WERI-Rb-1 (cell line): ENCODE measurements at regions not wholly inside any gene's neighbourhood (a gene's known extent, or its start where the extent isn't known, plus 50 kb on each side); places are given as distances from the start of the nearest gene placed in this dataset.
"Not testable (repeated sequence)": the region's sequence is repeated elsewhere in the genome, so short reads cannot be mapped to it uniquely, and the experiment has no call there.

Experiments used
- DNase-seq: peaks from one replicate; pipeline ENCODE4 v3.0.0-alpha.2; 2020
- H3K27ac ChIP-seq: fragments of 250-450 bp; sonication (Bioruptor Pico); 2 replicates; pipeline ENCODE4 v1.5.1; 2020; ENCODE audit warnings: mild to moderate bottlenecking, moderate library complexity
- H3K27me3 ChIP-seq: fragments of 250-450 bp; sonication (Bioruptor Pico); 2 replicates; pipeline ENCODE4 v1.5.1; 2021; ENCODE audit warnings: mild to moderate bottlenecking, low read depth, moderate library complexity; ENCODE audit not compliant: insufficient read depth, severe bottlenecking
- H3K36me3 ChIP-seq: fragments of 250-450 bp; sonication (Bioruptor Pico); 2 replicates; pipeline ENCODE4 v1.5.1; 2020; ENCODE audit warnings: mild to moderate bottlenecking, moderate library complexity
- H3K4me3 ChIP-seq: 2 replicates; pipeline ENCODE4 v1.5.1; 2011; ENCODE audit warnings: low read depth, mild to moderate bottlenecking, control low read depth, low read length
- H3K9me3 ChIP-seq: fragments of 250-450 bp; sonication (Bioruptor Pico); 2 replicates; pipeline ENCODE4 v1.5.1; 2021; ENCODE audit warnings: mild to moderate bottlenecking, moderate library complexity; ENCODE audit not compliant: severe bottlenecking
- CTCF ChIP-seq: IDR thresholded peaks from 2 replicates; pipeline ENCODE4 v1.5.1; 2011; ENCODE audit warnings: low read depth, mild to moderate bottlenecking, control low read depth, inconsistent platforms, low read length

GRCh38 chr4:57342411-57342810 lies 232.2 kb upstream of the IGFBP7 start:
- no peak for TF ChIP-seq CTCF
- no peak for DNase-seq
- Histone ChIP-seq H3K36me3 (no peaks in the 10 kb centered on the region), H3K27me3 (no peaks in the 10 kb centered on the region), H3K27ac (no peak overlapping the region), H3K4me3 (no peak overlapping the region), H3K9me3 (no peaks in the 10 kb centered on the region)

- not testable (repeated sequence) for H3K27ac ChIP-seq, H3K9me3 ChIP-seq, H3K4me3 ChIP-seq, H3K36me3 ChIP-seq, DNase-seq, H3K27me3 ChIP-seq
Observed at GRCh38 chr4:57338861-57339260, 228.7 kb upstream of the IGFBP7 start.

- H3K9me3 ChIP-seq = no peaks in the 10 kb centered on the region
- no peak for DNase-seq
- H3K4me3 ChIP-seq = no peak overlapping the region
- H3K27me3 ChIP-seq = no peaks in the 10 kb centered on the region
- no peak overlapping the region for H3K27ac ChIP-seq
- no peaks in the 10 kb centered on the region for H3K36me3 ChIP-seq
- TF ChIP-seq CTCF = no peak
Observed at GRCh38 chr4:57333684-57334083, 223.5 kb upstream of the IGFBP7 start.

- Histone ChIP-seq H3K4me3 (no peak overlapping the region), H3K27ac (no peak overlapping the region), H3K36me3 (no peaks in the 10 kb centered on the region), H3K9me3 (no peaks in the 10 kb centered on the region), H3K27me3 (no peaks in the 10 kb centered on the region)
- no peak for TF ChIP-seq CTCF
- no peak for DNase-seq
Observed at GRCh38 chr4:57331959-57332358, 221.8 kb upstream of the IGFBP7 start.

- H3K36me3 ChIP-seq = no peaks in the 10 kb centered on the region
- H3K27ac ChIP-seq = no peak overlapping the region
- no peaks in the 10 kb centered on the region for H3K27me3 ChIP-seq
- H3K9me3 ChIP-seq = no peaks in the 10 kb centered on the region
- no peak for DNase-seq
- TF ChIP-seq CTCF = no peak
- no peak overlapping the region for H3K4me3 ChIP-seq
Observed at GRCh38 chr4:57329279-57329678, 219.1 kb upstream of the IGFBP7 start.

- no peak for TF ChIP-seq CTCF
- Histone ChIP-seq H3K9me3 (no peaks in the 10 kb centered on the region), H3K36me3 (no peaks in the 10 kb centered on the region), H3K4me3 (no peak overlapping the region), H3K27ac (no peak overlapping the region), H3K27me3 (no peaks in the 10 kb centered on the region)
- DNase-seq = no peak
Observed at GRCh38 chr4:57324673-57325307, 214.6 kb upstream of the IGFBP7 start.
